ENCODE measurements at regions not wholly inside any gene's neighbourhood (a gene's known extent, or its start where the extent isn't known, plus 50 kb on each side); places are given as distances from the start of the nearest gene placed in this dataset.

- Histone ChIP-seq H3K4me3 (ENCODE audit: low read depth, low read length) (no peak overlapping the region), H3K36me3 (ENCODE audit: control insufficient read depth, insufficient read depth, low read length) (no peaks in the 10 kb centered on the region), H3K27me3 (ENCODE audit: control insufficient read depth, insufficient read depth, low read length) (no peaks in the 10 kb centered on the region)
- FAIRE-seq: no peak
- DNase-seq (ENCODE audit: low read depth): no peak
- TF ChIP-seq CTCF (IDR thresholded peaks at IDR 0.05; ENCODE audit: insufficient read depth, low read length, severe bottlenecking): no peak
These were observed 195.7 kb upstream of the CHRNA7 start for GRCh38 chr15:31834654-31835053.

GRCh38 chr15:31839388-31839787, 190.9 kb upstream of the CHRNA7 start:
- Histone ChIP-seq H3K36me3 (ENCODE audit: control insufficient read depth, insufficient read depth, low read length) (no peaks in the 10 kb centered on the region), H3K27me3 (ENCODE audit: control insufficient read depth, insufficient read depth, low read length) (no peaks in the 10 kb centered on the region), H3K4me3 (ENCODE audit: low read depth, low read length) (no peak overlapping the region)
- no peak for DNase-seq (ENCODE audit: low read depth)
- FAIRE-seq: no peak
- no peak for TF ChIP-seq CTCF (IDR thresholded peaks at IDR 0.05; ENCODE audit: insufficient read depth, low read length, severe bottlenecking)

GRCh38 chr15:31840849-31841476, 189.4 kb upstream of the CHRNA7 start:
- Histone ChIP-seq H3K4me3 (ENCODE audit: low read depth, low read length) (no peak overlapping the region), H3K27me3 (ENCODE audit: control insufficient read depth, insufficient read depth, low read length) (no peaks in the 10 kb centered on the region), H3K36me3 (ENCODE audit: control insufficient read depth, insufficient read depth, low read length) (no peaks in the 10 kb centered on the region)
- TF ChIP-seq CTCF (IDR thresholded peaks at IDR 0.05; ENCODE audit: insufficient read depth, low read length, severe bottlenecking): no peak
- peak; percentile 13 for FAIRE-seq
- no peak for DNase-seq (ENCODE audit: low read depth)

GRCh38 chr15:31842532-31843195, 187.7 kb upstream of the CHRNA7 start:
- no peak for DNase-seq (ENCODE audit: low read depth)
- no peak for TF ChIP-seq CTCF (IDR thresholded peaks at IDR 0.05; ENCODE audit: insufficient read depth, low read length, severe bottlenecking)
- Histone ChIP-seq H3K4me3 (ENCODE audit: low read depth, low read length) (no peak overlapping the region), H3K36me3 (ENCODE audit: control insufficient read depth, insufficient read depth, low read length) (no peaks in the 10 kb centered on the region), H3K27me3 (ENCODE audit: control insufficient read depth, insufficient read depth, low read length) (no peaks in the 10 kb centered on the region)
- FAIRE-seq: no peak

- DNase-seq (ENCODE audit: low read depth) (no peak), FAIRE-seq (no peak)
- TF ChIP-seq CTCF (IDR thresholded peaks at IDR 0.05; ENCODE audit: insufficient read depth, low read length, severe bottlenecking): no peak
- no peaks in the 10 kb centered on the region for H3K27me3 ChIP-seq (ENCODE audit: control insufficient read depth, insufficient read depth, low read length)
- H3K4me3 ChIP-seq (ENCODE audit: low read depth, low read length): no peak overlapping the region
- no peaks in the 10 kb centered on the region for H3K36me3 ChIP-seq (ENCODE audit: control insufficient read depth, insufficient read depth, low read length)
These were observed 186.8 kb upstream of the CHRNA7 start for GRCh38 chr15:31843426-31844055.
